Midbrain (tissue), 1 donor: ENCODE measurements at regions not wholly inside any gene's neighbourhood (a gene's known extent, or its start where the extent isn't known, plus 50 kb on each side); places are given as distances from the start of the nearest gene placed in this dataset.

ENCODE experiments used
- DNase-seq: peaks from one replicate; lab custom pipeline; 2025; lab: John Stamatoyannopoulos, UW

GRCh38 chr4:187256897-187257296 lies 533.2 kb upstream of the FAT1 start:
- no peak for DNase-seq

DNA sequence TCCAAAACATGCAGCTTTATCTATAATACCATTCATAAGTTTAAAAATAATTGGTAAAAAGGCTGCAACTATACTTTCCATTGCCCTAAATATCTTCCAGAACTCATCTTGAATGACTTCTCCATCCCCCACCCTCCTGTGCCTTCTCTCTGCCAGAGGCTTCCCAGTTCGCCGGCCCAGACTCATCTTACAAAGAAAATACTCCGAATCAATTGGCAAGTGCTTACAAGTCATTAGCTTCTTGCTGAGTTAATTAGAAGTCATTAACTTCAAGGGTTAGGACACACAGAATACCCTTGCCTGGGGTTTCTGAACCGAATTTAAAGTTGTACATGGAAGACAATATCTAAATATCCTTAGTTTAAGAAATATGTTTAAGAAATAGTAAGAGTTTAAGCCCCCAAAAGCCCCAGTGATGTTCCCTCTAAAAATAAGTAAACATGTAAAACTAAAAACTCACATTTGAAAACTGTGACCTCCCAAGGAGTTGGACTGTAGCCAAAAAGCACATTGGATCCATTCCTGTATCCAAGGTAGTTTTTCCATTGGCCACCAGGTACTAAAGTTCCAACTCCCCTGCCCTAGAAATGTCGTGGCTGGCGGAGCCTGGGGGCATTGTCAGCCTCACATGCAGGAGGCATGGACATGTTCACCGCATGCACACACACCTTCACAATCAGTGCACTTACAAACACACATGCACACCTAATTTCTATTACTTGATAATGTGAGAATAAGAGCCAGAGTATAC lies 535.2 kb upstream of the FAT1 start:
- DNase-seq: no peak

DNA sequence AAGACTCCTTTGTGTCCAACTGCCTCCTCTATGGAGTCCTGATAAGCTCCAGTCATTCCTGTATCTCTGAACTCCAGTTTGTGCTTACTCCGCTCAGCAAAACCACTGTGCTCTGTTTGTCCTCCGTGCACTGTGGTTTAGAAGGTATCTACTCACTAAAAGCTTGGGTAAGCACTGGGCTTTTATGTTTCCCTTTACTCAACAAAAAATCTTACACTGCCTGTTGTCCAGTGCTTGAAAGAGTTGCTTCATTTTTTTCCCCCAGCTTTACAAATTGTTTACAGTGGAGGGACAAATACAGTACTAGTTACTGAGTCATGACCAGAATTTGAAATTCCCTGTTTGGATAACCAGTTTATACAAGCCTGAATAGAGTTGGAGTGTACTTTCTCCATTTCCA lies 545.3 kb upstream of the FAT1 start:
- no peak for DNase-seq

GRCh38 chr4:187270154-187270553 lies 546.5 kb upstream of the FAT1 start:
- no peak for DNase-seq

DNA sequence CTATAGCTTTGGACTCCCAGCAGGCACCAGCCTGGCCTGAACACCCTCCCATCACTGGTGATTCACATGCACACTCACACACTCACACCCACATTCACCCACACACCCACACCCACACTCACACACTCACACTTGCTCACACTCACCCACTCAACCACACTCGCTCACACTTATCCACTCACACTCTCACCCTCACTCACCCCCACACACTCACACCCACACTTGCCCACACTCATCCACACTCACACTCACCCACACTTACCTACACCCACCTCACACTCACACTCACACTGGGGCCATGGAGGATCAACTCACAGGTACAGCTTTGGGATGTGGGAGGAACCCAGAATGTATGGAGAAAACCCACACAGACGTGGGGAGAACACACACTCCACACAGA lies 548.2 kb upstream of the FAT1 start:
- no peak for DNase-seq

DNA sequence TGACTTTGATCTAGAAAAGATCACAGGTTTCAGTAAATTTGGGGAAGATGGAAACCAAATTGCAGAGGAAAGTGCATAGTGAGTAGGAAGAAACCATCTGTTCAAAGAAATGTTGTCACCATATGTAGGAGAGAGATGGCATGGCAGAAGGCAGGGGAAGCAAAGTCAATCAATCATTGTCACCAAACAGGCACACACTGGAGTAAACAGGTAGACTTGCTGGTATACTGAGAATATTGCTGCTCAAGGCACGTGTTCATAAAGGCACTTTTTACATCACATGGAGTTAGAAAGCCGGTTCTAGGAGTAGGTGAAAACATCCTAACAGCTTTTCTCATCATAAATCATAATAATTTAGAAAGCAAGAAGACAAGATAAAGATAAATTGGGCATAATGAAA lies 550.5 kb upstream of the FAT1 start:
- no peak for DNase-seq

GRCh38 chr4:187276736-187277408 lies 553.2 kb upstream of the FAT1 start:
- no peak for DNase-seq

- no peak for DNase-seq
Measured at GRCh38 chr4:187283201-187283955, 559.7 kb upstream of the FAT1 start.

DNA sequence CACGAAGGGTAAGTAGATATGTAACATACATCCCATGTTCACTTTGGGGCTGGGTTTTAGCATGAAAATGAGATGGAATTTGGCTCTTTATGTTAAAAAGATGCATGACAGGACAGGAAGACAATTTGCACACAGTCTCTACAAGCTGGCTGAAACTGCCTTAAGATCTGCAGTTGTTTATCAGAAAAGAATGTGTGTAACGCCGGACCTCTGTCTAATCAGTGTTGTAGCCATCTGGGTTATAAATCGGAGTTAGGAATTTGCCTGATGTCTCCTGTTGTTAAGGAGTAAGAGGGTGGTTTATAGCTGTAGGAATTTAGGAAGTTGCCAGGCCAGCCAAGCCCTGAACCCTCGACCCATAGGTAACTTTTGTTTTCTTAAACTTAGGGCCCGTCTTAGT lies 562.9 kb upstream of the FAT1 start:
- DNase-seq: no peak

GRCh38 chr4:187289371-187289770 lies 565.7 kb upstream of the FAT1 start:
- no peak for DNase-seq

GRCh38 chr4:187294861-187295260 lies 571.2 kb upstream of the FAT1 start:
- DNase-seq: no peak

DNA sequence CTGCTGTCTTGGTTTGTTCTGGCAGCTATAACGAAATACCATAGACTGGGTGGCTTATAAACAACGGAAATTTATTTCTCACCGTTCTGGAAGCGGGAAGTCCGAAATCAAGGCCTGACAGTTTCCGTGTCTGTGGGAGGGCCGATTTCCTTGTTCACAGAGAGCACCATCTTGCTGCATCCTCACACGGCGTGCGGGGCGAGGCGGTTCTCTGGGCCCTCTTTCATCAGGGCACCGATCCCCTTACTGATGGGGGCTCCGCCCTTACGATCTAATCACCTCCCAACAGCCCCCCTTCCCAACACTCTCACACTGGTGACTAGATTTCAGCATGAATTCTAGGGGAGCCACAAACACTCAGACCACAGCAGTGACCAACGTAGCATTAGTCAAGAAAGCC lies 578.3 kb upstream of the FAT1 start:
- DNase-seq: no peak

- DNase-seq: no peak
Measured at GRCh38 chr4:187302457-187303150, 578.9 kb upstream of the FAT1 start.

GRCh38 chr4:187304133-187304532 lies 580.5 kb upstream of the FAT1 start:
- DNase-seq: no peak

- no peak for DNase-seq
Measured at GRCh38 chr4:187307131-187307530, 583.5 kb upstream of the FAT1 start.

DNA sequence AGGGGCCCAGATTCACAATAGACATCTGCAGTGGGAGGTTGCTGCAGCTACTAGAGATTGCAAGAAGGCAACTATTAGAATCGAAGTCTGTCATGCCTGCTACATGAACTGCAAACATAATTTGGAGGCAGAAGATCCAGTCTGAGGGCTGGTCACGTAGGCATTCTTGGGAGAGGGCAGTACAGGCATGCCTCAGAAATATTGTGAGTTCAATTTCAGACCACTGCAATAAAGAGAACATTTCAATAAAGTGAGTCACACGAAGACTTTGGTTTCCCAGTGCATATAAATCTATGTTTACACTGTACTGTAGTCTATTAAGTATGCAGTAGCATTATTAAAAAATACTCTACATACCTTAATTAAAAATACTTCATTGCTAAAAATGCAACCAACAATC lies 585.8 kb upstream of the FAT1 start:
- DNase-seq: no peak

GRCh38 chr4:187312299-187312698 lies 588.6 kb upstream of the FAT1 start:
- no peak for DNase-seq

GRCh38 chr4:187317799-187318198 lies 594.1 kb upstream of the FAT1 start:
- no peak for DNase-seq

DNA sequence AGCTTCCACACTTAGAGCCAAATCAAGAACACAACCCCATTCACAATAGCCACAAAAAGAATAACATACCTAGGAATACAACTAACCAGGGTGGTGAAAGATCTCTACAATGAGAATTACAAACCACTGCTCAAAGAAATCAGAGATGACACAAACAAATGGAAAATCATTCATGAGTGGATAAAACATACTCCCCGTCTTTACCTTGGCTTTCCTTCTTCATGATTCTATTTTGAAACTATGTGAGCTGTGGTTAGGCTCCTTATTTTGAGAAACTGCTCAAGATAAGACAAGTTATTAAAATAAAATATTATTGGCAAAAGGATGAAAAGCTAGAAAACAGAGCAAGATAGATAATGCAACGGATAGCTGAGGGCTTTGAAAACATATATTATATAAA lies 598.1 kb upstream of the FAT1 start:
- no peak for DNase-seq

DNA sequence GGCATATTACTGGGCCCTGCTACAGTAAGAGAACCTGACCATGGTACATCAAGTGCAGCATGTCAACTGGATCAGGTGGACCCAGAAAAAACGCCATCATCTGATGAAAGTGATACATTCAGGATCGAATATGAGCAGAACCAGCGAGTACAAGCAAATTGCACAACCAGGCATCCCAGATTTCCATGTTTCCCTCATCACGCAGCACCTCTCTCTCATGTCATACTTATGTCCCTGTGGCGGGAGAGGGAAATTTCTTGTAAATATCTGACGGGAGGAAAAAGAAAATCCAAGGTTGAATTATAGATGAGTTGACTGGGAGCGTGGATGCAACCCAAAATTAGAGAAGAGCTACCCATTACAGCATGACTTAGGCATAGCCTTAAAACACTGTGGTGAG lies 608.5 kb upstream of the FAT1 start:
- DNase-seq: no peak

GRCh38 chr4:187333151-187333550 lies 609.5 kb upstream of the FAT1 start:
- DNase-seq: no peak

- no peak for DNase-seq
Measured at GRCh38 chr4:187335339-187335738, 611.7 kb upstream of the FAT1 start.

GRCh38 chr4:187354740-187355139 lies 631.1 kb upstream of the FAT1 start:
- no peak for DNase-seq
